Muscle of arm (tissue), 1 donor: ENCODE measurements at regions not wholly inside any gene's neighbourhood (a gene's known extent, or its start where the extent isn't known, plus 50 kb on each side); places are given as distances from the start of the nearest gene placed in this dataset.

Experiments used
- DNase-seq: peaks from one replicate; pipeline ENCODE4 v3.0.0-alpha.2; 2013

DNA sequence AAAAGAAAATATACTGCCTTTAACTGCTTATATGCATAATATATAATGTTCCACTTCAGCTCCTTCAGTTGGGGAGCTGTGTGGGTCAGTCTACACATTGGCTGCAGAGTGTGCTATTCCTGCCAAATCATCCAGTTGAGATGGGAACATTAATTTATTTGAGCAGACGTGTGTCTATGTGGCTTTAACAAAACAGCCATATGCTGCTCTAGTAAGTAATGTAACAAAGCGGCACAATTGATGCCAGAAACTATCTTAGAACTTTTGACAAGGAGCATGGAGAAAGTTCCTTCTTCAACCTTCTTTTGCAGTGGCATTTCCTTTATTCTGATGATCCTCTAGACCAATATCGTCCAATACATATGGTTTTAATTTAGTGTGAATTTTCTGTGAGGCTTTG, 285.9 kb upstream of the C1orf87 start:
- DNase-seq: peak; percentile 64

DNA sequence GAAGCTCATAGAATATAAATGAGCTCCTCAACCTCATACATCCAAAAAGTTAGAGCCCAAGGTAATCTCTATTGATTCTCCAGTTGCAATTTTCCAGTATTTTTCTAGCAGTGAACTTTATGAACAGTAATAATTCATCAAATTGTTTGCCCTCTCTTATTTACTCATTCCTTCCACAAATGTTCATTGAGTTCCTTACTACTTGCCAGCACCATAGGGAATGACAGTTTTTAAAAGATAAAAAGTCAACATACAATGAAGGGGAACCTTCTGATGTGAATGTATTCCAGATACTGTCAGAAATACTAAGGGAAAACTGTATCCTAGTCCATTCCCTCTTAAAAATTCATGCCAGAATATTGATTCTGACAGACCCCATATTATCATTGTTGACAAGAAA, 277.0 kb upstream of the C1orf87 start:
- DNase-seq: no peak

DNA sequence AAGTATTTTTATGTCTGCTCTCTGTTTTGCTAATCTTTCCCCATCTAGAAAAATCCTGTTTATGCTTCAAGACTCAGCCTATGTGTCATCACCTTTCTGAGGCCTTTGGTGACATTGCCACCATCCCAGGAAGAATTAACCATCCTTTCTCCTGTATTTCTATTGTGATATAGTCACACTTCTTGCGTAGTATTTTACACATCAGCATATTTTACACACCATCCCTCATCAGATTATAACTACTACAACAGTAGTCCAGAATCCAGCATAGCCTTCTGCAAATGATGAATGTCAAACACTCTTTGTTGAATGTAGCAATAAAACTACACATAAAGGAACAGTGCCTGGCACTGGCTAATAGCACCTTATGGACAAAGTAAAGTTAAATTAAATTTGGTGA, 275.3 kb upstream of the C1orf87 start:
- no peak for DNase-seq

DNA sequence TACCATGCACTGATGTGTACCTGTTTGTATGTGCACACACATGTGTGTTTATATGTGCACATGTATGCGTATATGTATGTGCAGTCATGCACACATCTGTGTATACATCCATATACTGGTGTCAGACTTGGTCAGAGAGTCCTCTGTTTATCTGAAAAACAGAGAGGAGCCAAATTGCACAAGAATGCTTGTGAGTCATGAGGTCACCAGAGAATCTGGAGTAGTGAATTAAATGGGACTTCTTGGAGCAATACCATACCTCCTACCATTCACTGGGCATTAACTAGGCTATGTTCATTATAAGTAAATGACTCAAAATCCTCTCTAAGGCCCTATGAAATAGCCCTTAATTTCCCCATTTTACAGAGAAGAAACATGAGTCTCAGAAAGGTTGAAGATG, 272.1 kb upstream of the C1orf87 start:
- DNase-seq: no peak

DNA sequence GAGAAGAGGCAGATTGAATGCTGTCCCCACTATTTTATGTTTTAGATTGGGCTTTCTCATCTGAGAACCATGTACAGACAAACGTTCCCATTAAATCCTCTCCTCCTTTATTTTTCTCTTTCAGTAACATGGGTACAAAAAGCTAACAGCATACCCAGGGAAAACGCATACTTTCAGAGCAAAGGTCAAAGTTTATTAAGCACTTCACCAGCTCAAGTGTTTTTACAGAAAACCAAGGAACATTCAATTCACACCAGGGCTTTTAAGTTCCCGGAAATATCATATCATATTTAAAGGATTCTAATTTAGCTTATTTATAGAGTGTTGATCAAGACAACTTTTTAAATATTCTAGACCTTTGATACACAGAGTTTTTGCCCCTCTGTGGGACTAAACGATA, 271.5 kb upstream of the C1orf87 start:
- no peak for DNase-seq

DNA sequence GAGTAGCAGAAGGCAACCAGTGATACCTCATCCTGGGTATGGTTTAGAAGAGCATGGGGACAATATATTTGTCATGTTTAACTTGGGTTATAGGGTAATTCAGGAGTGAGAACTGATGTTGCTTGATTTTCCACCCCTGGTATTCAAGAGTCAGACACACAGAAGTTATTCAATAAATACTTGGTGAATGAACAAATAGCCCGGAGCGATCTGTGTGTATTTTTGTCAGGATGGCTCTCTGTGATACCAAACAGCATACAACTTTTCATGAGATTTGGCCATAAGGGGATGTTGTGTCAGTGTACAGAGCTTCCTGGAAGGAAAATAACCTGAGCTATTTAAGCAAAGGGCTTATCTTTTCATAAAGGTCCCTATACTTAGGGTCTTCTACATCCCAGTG, 270.2 kb upstream of the C1orf87 start:
- no peak for DNase-seq

DNA sequence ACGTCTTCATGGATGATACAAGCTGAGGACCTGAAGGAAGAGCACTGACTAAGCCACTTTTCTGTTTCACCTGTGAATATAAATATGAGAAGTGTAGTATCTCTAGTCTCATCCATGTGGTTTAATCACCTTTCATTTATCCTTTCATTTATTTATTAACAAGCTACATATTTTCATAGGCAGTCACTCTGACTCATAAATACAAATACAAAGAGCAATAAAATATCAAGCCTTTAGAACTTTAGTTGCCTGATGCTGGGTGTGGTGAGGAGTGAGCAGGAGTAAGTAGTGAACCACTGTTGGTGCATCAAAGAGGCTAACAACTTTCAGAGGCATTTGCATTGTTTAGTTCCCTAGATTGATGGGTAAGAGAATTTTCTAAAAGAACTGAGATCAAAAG, 269.0 kb upstream of the C1orf87 start:
- DNase-seq: no peak

DNA sequence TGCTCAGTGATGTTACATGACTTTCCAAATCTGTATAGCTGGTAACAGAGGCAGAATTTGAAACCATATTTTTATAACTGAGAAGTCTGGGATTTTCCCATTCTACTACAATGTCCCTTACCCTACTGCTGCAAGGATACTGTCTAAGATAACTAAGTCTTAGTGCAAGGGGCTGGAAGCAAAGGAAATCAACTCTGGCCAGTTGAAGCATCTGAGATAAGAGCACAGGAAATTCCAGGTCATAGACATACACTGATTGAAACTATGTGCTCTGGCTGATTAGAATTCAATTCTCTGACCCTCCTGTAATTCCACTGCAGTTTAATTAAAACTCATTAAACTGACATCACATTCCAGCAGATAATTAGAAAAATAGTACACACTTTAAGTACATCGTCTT, 267.7 kb upstream of the C1orf87 start:
- no peak for DNase-seq

DNA sequence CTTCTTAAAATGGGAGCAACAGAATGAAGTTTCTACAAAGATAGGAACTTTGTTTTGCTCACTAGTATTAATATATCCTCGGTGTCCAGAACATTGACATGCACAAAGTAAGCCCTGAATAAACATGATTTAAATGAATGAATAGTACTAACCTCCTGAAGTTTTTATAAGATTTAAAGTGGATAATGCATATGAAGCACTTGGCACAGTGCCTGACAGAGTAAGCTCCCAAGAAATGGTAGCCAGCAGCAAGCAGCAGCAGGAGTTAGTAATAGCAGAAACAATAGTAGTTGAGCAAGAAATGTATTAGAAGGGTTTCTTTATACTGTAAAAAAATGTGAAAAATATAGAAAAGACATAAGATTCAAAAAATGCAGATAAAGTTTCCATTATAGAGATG, 258.1 kb upstream of the C1orf87 start:
- DNase-seq: peak; percentile 26

DNA sequence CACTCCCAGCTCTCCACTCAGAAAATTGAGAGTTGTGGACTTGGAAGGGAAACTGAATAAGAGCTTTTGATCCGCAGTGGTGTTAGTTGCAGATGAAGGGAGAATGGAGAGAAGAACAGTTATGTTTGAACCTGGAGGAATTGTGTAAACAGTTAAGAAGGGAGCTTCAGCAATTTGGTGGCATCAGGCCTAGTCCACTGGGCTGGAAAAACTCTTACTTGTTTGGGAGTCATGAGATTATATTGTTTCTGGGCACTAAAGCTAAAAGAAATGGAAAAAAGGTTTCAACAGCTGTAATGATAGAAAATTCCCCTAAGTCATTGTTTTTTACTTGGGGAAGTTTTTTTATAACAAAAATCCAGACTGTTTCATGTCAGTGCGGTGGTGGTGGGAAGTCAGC, 256.1 kb upstream of the C1orf87 start:
- peak; percentile 63 for DNase-seq

DNA sequence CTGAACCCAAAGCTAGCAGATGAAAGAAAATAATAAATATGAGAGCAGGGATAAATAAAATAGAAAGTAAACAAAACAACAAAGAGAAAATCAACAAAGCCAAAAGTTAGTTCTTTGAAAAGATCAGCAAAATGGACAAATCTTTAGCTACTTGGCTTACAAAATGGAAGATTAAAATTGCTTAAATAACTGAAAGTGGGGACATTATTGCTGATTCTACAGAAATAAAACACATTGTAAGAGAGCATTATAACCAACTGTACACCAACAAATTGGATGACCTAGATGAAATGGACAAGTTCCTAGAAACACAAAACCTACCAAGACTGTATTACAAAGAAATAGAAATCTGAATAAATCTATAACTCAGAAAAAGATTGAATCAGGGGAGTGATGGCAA, 238.3 kb upstream of the C1orf87 start:
- no peak for DNase-seq

DNA sequence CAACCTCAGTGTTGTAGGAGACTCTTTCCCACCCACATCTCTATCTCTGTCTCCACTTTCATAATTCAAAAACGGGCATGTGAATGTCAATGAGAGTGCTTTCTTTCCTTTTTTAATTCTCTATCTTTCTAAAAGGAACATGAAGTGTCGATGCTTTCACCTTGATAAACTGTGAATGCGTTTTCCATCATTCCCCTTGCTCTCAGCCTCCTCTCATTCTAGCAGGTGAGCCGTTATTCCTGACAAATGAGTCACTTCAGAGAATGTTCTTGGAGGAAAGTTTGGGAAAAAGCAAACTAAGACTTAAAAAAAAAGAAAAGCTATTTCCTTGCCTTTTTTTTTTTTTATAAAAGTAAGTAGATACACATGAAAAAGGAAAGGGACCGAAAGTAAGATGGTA, 226.0 kb upstream of the C1orf87 start:
- DNase-seq: no peak

DNA sequence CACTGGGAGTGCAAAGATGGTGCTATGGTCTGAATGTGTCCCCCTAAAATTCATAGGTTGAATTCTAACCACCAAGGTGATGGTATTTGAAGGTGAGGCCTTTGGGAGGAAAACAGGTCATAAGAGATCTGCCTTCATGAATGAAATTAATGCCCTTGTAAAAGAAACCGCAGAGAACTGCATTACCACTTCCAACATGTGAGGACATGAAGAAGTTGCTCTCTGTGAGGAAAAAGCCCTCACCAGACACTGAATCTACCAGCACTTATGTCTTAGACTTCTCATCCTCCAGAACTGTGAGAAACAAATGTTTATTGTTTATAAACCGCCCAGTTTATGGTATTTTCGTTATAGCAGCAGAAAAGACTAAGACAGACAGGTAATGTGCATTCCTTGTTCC, 224.7 kb upstream of the C1orf87 start:
- DNase-seq: no peak

DNA sequence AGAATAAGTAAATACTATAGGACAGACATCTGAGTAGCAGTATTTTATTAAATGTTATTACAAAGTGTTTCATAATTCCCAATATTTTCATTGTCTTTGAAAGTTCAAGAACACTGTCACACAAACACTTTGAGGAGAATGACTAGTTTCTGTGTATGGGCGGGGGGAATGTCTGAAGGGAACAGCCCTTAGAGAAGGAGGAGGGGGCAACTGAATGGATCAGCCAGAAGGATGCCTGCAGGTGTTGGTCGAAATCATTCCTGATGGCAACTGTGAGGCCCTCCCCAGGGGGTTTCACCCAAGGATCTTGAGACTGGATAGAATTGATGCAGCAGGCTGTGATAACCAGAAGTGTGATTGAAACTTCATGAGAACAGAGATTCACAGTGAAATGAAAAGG, 223.2 kb upstream of the C1orf87 start:
- no peak for DNase-seq

DNA sequence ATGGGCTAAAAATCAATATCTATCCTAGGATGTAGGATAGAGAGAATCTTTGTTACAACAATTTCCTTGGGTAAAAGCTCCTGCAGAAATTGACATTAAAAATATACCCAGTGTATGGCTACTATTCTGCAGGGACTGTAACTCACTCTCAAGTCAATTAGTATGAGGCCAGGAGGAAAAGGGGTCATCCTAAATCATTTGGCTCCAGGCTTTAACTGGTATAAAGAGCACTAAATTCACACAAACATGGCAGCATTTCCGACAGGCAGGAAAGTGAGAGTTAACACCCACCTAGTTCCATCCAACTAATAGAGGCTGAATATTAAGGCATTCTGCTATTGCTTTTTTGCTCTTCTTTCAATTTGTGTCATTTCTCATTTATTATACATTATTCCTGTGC, 218.6 kb upstream of the C1orf87 start:
- no peak for DNase-seq

DNA sequence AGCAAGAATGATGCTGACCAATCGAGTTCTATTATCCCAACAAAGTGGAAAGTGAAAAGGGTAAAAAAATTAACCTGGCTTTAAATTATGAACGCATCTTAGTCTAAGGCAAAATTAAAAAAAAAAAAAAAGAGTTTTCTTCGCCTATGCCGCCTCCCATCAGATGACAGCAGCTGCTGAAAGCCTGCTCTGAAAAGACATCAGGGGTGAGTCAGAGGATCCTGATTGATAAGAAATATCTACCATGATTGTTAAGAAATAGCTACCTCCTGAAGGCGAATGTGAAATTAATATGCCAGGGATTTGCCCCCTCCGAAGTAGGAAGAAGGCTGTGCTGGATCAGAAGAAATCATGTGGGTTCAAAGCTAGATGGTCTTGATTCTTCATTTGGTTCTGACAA, 216.8 kb upstream of the C1orf87 start:
- DNase-seq: no peak

DNA sequence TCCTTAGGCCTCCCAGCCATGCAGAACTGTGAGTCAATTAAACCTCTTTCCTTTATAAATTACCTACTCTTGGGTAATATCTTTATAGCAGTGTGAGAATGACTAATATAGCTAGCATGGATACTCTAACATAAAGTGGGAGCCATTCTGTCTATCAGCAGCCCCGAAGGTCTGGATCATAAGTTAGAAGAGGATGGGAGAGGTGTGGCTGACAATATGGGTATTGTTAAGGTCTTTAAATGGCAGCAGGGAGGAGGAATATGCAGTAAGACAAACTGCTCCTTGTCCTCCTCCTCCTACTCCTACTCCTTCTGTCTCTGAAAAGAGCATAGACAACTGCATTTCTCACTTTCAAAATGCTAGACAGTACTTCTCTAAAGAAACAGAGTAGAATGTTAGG, 214.0 kb upstream of the C1orf87 start:
- DNase-seq: no peak

DNA sequence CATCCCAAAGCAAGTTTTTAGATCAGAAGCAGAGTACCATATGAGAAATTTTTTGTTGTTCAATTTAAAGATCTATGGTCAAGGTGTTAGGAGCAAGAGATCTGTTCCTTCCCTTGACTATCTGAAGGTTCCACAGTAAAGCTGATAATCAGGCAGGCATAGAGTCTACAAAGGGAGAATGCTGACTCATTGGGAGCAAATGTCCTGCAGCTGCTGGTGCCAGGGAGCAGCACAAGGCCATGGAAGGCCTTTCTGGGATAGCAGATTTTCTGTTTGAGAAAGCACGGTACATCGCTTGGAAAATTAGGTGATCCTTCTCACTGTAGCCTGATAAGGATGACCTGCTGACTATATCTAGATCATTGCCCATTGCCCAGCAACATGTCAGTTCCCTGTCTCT, 210.1 kb upstream of the C1orf87 start:
- no peak for DNase-seq

DNA sequence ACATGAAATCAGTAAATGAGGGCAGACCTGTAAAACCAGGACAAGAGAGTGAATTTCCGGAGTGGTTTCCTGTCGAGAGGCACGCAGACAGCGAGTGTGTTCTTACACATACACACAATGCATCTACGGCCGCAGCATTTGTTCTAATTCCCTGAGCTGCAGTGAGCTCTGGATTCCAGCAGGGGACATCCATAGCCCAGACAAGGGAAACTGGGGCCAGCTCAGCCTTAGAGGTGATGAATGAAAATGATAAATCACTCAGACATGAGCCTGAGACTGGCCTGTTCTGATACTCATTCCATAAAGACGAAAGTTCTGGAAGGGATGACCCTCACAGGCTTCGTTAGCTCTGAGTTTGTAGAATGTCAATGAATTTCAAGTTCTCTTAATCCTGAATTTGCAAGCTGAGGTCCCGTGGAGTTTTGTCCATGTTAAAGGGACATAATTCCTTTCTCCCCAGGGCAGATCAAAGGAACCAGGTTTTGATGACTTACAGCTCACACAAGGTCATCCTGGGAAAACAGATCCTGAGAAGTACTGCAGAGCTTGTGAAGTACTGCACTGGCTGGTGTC, 207.9 kb upstream of the C1orf87 start:
- DNase-seq: peak; percentile 80

DNA sequence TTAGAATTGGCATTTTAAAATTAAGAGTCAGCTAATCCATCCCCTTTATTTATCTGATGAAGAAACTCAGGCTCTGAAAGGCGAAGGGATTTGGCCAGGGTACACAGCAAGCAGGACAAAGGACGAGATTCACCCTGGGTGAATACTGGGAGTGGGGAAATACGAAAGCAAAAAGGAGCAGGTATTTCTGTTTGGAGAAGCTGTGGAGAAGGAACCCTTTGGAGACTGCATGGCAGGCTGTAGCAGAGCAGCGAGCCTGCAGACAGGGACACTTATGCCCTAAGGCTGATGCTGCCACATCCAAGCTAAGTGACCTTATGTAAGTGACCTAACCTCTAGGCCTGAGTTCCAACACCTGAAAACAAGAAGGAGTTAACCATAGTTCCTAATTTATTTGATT, 207.2 kb upstream of the C1orf87 start:
- DNase-seq: no peak

DNA sequence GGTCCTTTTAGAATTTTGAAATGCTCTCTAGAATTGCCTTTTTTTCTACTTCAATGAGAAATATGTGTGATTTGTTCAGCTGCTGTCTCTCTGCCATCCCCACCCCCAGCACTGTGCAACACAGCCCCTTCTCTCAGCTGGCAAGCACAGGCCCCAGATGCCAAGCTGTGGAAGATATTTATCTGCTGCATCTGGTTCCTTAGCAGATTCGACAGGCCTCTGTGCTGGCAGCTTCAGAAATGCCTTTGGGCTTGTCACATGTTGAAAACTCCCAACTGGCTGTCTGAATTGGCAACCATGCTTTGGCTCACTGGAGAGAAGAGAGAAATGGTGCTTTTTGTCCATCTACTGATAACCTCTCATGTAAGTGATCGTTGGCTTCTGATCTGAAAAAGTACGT, 206.7 kb upstream of the C1orf87 start:
- DNase-seq: no peak

DNA sequence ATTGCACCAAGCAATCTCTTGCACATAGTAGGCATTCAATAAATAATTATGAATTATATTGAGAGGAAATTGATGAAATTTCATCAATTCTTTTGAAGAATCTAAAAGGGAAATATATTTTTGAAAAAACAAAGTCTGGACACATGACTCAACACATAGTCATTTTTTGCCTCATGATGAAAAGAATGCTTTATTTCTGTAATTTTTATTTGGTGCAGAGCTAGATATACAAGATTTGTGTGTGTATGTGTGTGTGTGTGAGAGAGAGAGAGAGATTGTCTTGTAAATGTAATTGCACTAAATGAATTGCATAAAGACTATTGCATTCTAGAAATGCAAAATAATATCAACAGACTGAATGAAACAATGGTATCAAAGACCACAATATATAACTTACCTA, 206.2 kb upstream of the C1orf87 start:
- DNase-seq: no peak

DNA sequence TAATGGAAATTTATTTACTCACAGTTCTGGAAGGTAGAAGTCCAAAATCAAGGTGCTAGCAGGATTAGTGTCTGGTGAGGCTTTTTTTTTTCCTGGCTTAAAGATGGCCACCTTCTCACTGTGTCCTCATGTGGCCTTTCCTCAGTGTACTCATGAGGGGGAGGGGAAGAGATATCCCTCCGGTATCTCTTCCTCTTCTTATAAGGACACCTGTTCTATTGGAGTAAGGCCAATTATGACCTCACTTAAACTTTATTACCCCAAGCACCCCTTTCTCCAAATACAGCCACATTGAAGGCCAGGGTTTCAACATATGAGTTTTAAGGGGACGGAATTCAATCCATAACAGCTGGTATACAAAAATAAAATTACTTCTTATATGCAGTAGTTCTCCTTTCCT, 203.7 kb upstream of the C1orf87 start:
- DNase-seq: no peak

DNA sequence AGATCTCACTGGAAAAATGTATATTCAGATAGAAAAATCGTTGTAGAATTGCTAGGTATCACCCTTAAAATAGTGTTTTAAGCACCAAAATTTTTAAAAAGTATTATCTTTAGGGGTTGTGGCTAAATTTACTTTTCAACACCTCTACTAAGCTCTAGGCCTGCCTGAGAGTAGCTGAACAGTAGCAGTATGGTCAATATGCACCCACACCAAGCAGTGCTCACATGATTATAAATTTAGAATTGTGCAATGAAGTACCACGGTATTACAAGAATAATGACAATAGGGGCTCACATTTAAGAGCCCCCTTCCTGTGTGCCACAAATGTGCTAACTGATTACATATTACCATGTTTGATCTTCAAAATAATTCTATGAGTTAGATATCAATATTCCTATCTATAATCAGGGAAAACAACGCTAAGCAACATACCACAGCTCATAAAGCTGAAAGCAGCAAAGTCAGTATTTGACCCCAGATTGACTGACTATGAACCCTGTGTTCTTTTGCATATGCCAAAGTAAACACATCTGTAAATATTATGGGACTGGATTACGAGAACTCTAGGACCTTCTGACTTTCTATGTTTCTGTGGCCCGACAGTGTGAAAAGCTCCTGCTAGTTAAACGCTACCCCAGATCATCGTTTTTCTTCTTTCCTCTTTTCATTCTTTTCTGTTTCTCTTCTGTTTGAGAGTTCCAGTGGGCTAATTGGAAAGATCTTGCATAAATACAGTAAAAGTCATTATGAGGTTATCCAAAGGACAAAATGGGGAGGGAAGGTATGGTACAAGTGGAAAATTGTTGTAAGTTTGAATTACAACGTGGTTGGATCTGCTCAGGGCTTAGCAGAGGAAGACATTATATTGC, 201.1 kb upstream of the C1orf87 start:
- DNase-seq: peak; percentile 80
